GM12878 (cell line): ENCODE measurements at regions not wholly inside any gene's neighbourhood (a gene's known extent, or its start where the extent isn't known, plus 50 kb on each side); places are given as distances from the start of the nearest gene placed in this dataset.

Source experiments
- ATAC-seq: fragments of 200-7000 bp; cut with Tn5 transposase; 3 replicates; pipeline ENCODE4 v1.9.1; 2020; ENCODE audit warnings: mild to moderate bottlenecking, moderate library complexity
- BruUV-seq: library from RNA; stranded (reverse); fragments of 400-500 nt; replicated peaks from 2 replicates; lab custom pipeline; 2021; lab: Mats Ljungman, UMichigan
- CTCF ChIA-PET: fragments of 300-600 bp; sonication (Branson Sonifier 250); formaldehyde crosslinking; extraction: SDS; loops from one replicate; lab custom pipeline; 2021; ENCODE audit warnings: inconsistent platforms; lab: Yijun Ruan, JAX
- POLR2A ChIA-PET: fragments of 350-600 bp; formaldehyde crosslinking; extraction: SDS; loops from one replicate; lab custom pipeline; 2021; ENCODE audit warnings: inconsistent platforms; lab: Charles Lee
- RAD21 ChIA-PET: fragments of 300-600 bp; sonication (Branson Sonifier 250); formaldehyde crosslinking; loops from one replicate; lab custom pipeline; 2023; ENCODE audit warnings: antibody characterized with exemption; ENCODE audit not compliant: unreplicated experiment; lab: Charles Lee
- SMC1A ChIA-PET: fragments of 300-600 bp; sonication (Branson Sonifier 250); formaldehyde crosslinking; loops from one replicate; lab custom pipeline; 2023; ENCODE audit not compliant: unreplicated experiment, uncharacterized antibody; lab: Charles Lee
- DNase-seq: peaks from one replicate; pipeline ENCODE4 v3.0.0-alpha.2; 2011; ENCODE audit warnings: low read depth, low spot score
- FAIRE-seq: peaks from 3 replicates; lab custom pipeline; 2011; peaks lifted over from hg19 to GRCh38; lab: Jason Lieb, UNC
- H2AFZ ChIP-seq: 2 replicates; pipeline ENCODE4 v1.6.0; 2011; ENCODE audit warnings: low read depth, low read length, control low read depth; ENCODE audit not compliant: control insufficient read depth
- H3K27ac ChIP-seq: 2 replicates; pipeline ENCODE4 v1.5.1; 2011; ENCODE audit warnings: control low read depth; ENCODE audit not compliant: control insufficient read depth, insufficient read depth
- H3K27me3 ChIP-seq, 2 experiments: replicated peaks in 1 of 2; 2 replicates each; pipeline versions ENCODE4 v1.6.0 to v1.6.1; 2011; ENCODE audit warnings: low read length in 1 of 2; ENCODE audit not compliant: control insufficient read depth in 2 of 2, insufficient read depth in 2 of 2
- H3K36me3 ChIP-seq, 2 experiments: 2 replicates each; pipeline ENCODE4 v1.5.1; 2011; ENCODE audit warnings: low read length in 1 of 2; ENCODE audit not compliant: control insufficient read depth in 2 of 2, insufficient read depth in 2 of 2
- H3K4me1 ChIP-seq: 2 replicates; pipeline ENCODE4 v1.6.1; 2011; ENCODE audit warnings: mild to moderate bottlenecking, low read length, moderate library complexity, mixed read lengths; ENCODE audit not compliant: control insufficient read depth, insufficient read depth
- H3K4me2 ChIP-seq: 2 replicates; pipeline ENCODE4 v1.6.0; 2011; ENCODE audit warnings: control low read depth; ENCODE audit not compliant: control insufficient read depth, insufficient read depth
- H3K4me3 ChIP-seq: fragments of 200-600 bp; sonication (generic); 2 replicates; pipeline ENCODE4 v1.5.1; 2016
- H3K79me2 ChIP-seq: 2 replicates; pipeline ENCODE4 v1.6.0; 2011; ENCODE audit warnings: low read length; ENCODE audit not compliant: control insufficient read depth, insufficient read depth
- H3K9ac ChIP-seq: 2 replicates; pipeline ENCODE4 v1.8.0; 2011; ENCODE audit warnings: low read length, control low read depth, mixed read lengths; ENCODE audit not compliant: control insufficient read depth, insufficient read depth
- H3K9me3 ChIP-seq: replicated peaks from 3 replicates; pipeline ENCODE4 v1.5.1; 2011; ENCODE audit warnings: mild to moderate bottlenecking, low read length; ENCODE audit not compliant: control insufficient read depth, insufficient read depth
- H4K20me1 ChIP-seq: 2 replicates; pipeline ENCODE4 v1.6.0; 2011; ENCODE audit not compliant: control insufficient read depth, insufficient read depth
- CHD1 ChIP-seq: IDR thresholded peaks from 2 replicates; pipeline ENCODE4 v1.6.1; 2012; ENCODE audit warnings: low read depth, low read length, improper control_type of control experiment
- ETV6 ChIP-seq, 2 experiments: fragments of 450-650 bp in 1 of 2; IDR thresholded peaks in 1 of 2; conservative IDR thresholded peaks in 1 of 2; 2 replicates each; pipeline ENCODE4 v1.6.1; 2014; ENCODE audit warnings: antibody characterized with exemption in 1 of 2, borderline replicate concordance in 1 of 2, low read depth in 1 of 2, mild to moderate bottlenecking in 1 of 2, moderate library complexity in 1 of 2
- FOS ChIP-seq: IDR thresholded peaks from 3 replicates; pipeline ENCODE4 v1.6.1; 2011; ENCODE audit warnings: borderline replicate concordance; ENCODE audit not compliant: insufficient read length; ENCODE audit errors: extremely low read depth
- HCFC1 ChIP-seq: fragments of 150-350 bp; IDR thresholded peaks from 2 replicates; pipeline ENCODE4 v1.6.1; 2014; ENCODE audit warnings: low read length
- KDM1A ChIP-seq: fragments of 200-600 bp; sonication (generic); IDR thresholded peaks from 2 replicates; pipeline ENCODE4 v1.6.1; 2016; ENCODE audit warnings: borderline replicate concordance
- MTA2 ChIP-seq: fragments of 450-650 bp; IDR thresholded peaks from 2 replicates; pipeline ENCODE4 v1.6.1; 2016; ENCODE audit warnings: low read depth, mild to moderate bottlenecking, moderate library complexity
- NFXL1 ChIP-seq: fragments of 450-650 bp; IDR thresholded peaks from 2 replicates; pipeline ENCODE4 v1.6.1; 2017; ENCODE audit warnings: antibody characterized with exemption, mild to moderate bottlenecking, borderline replicate concordance
- NFYA ChIP-seq: IDR thresholded peaks from 2 replicates; pipeline ENCODE4 v1.6.1; 2011; ENCODE audit warnings: low read depth, mild to moderate bottlenecking, low read length, improper control_type of control experiment, borderline replicate concordance
- PAX5 ChIP-seq: IDR thresholded peaks from 2 replicates; pipeline ENCODE4 v1.6.1; 2011; ENCODE audit warnings: low read depth, low read length, borderline replicate concordance
- PBX3 ChIP-seq: IDR thresholded peaks from 2 replicates; pipeline ENCODE4 v1.6.1; 2011; ENCODE audit warnings: mild to moderate bottlenecking, low read depth, low read length, moderate library complexity; ENCODE audit not compliant: insufficient replicate concordance
- POLR2AphosphoS5 ChIP-seq: IDR thresholded peaks from 2 replicates; pipeline ENCODE4 v1.6.1; 2011; ENCODE audit warnings: mild to moderate bottlenecking, low read length, inconsistent platforms
- RELB ChIP-seq: fragments of 450-650 bp; IDR thresholded peaks from 2 replicates; pipeline ENCODE4 v1.6.1; 2017; ENCODE audit warnings: low read depth, mild to moderate bottlenecking, moderate library complexity
- RFX5 ChIP-seq: IDR thresholded peaks from 2 replicates; pipeline ENCODE4 v1.6.1; 2011; ENCODE audit warnings: low read depth, low read length, improper control_type of control experiment
- SREBF2 ChIP-seq: IDR thresholded peaks from 2 replicates; pipeline ENCODE4 v1.6.1; 2012; ENCODE audit warnings: mild to moderate bottlenecking, low read length
- SUPT20H ChIP-seq: IDR thresholded peaks from 2 replicates; pipeline ENCODE4 v1.6.1; 2011; ENCODE audit warnings: low read depth, mild to moderate bottlenecking, low read length, moderate library complexity, borderline replicate concordance; ENCODE audit not compliant: control insufficient read depth
- SUZ12 ChIP-seq: fragments of 200-600 bp; sonication (generic); IDR thresholded peaks from one replicate; pipeline ENCODE4 v1.6.1; 2018; ENCODE audit warnings: antibody characterized with exemption, mild to moderate bottlenecking; ENCODE audit not compliant: unreplicated experiment
- YBX1 ChIP-seq: fragments of 450-650 bp; IDR thresholded peaks from 2 replicates; pipeline ENCODE4 v1.6.1; 2016; ENCODE audit warnings: antibody characterized with exemption
- WGBS: methylation state at CpG from one replicate; pipeline ENCODE4 v1.1.6; 2016; ENCODE audit warnings: low lambda C conversion rate; ENCODE audit not compliant: insufficient replicate concordance, insufficient coverage; ENCODE audit errors: missing lambda C conversion rate; 5-methylcytosine and 5-hydroxymethylcytosine counted together
- in situ Hi-C: fragments of 300-500 bp; cut with MboI; formaldehyde crosslinking; loops from 9 replicates; pipeline ENCODE4 v1.14.3; 2018; ENCODE audit warnings: mixed read lengths
- intact Hi-C: fragments of 100-400 bp; cut with micrococcal nuclease; formaldehyde crosslinking; loops from one replicate; pipeline ENCODE4 v1.14.2; 2022; ENCODE audit not compliant: unreplicated experiment

GRCh38 chr2:107334306-107334705 is 448.3 kb upstream of the ST6GAL2 start:
- H4K20me1 ChIP-seq = no peaks in the 10 kb centered on the region
- H3K9ac ChIP-seq = no peak overlapping the region
- CTCF ChIA-PET = no interaction called here
- no peak for DNase-seq
- no TSS peak for BruUV-seq
- no peak overlapping the region for H2AFZ ChIP-seq
- TF ChIP-seq SUZ12 = no peak
- TF ChIP-seq ETV6 (conservative IDR thresholded peaks at IDR 0.05 in 1 of 2, IDR thresholded peaks at IDR 0.05 in 1 of 2; ENCODE audit: borderline replicate concordance in 1 of 2, low read depth in 1 of 2) = no peak
- no peak for TF ChIP-seq CHD1
- TF ChIP-seq, all 136 proteins: peak for 0
- FAIRE-seq (no peak), ATAC-seq (no peak)
- H3K9me3 ChIP-seq = no peaks in the 10 kb centered on the region
- no peaks in the 10 kb centered on the region for H3K79me2 ChIP-seq
- in situ Hi-C loops (no loop called here), intact Hi-C loops (no loop called here)
- H3K4me3 ChIP-seq = no peak overlapping the region
- ChIA-PET SMC1A (no interaction called here), RAD21 (no interaction called here), POLR2A (no interaction called here)
- no peaks in the 10 kb centered on the region for H3K4me1 ChIP-seq
- WGBS = 17% methylated on average over 2 of the region's 2 CpGs
- H3K27me3 ChIP-seq = no peaks in the 10 kb centered on the region
- no peak overlapping the region for H3K4me2 ChIP-seq
- H3K27ac ChIP-seq = no peak overlapping the region
- H3K36me3 ChIP-seq = no peaks in the 10 kb centered on the region

- Histone ChIP-seq H3K4me1 (no peaks in the 10 kb centered on the region), H3K79me2 (no peaks in the 10 kb centered on the region), H4K20me1 (no peaks in the 10 kb centered on the region), H3K9me3 (no peaks in the 10 kb centered on the region), H3K9ac (no peak overlapping the region), H3K4me2 (no peak overlapping the region), H3K36me3 (no peaks in the 10 kb centered on the region), H2AFZ (no peak overlapping the region), H3K27me3 (no peaks in the 10 kb centered on the region), H3K4me3 (no peak overlapping the region), H3K27ac (no peak overlapping the region)
- FAIRE-seq (no peak), ATAC-seq (no peak), DNase-seq (no peak)
- ChIA-PET SMC1A (no interaction called here), POLR2A (no interaction called here), RAD21 (no interaction called here), CTCF (no interaction called here)
- in situ Hi-C loops = no loop called here
- 45% methylated on average over 2 of the region's 2 CpGs for WGBS
- BruUV-seq = no TSS peak
- intact Hi-C loops = no loop called here
- TF ChIP-seq SREBF2 = no peak
- no peak for TF ChIP-seq FOS
- no peak for TF ChIP-seq RELB
- TF ChIP-seq SUZ12 = no peak
- TF ChIP-seq NFYA = no peak
- no peak for TF ChIP-seq HCFC1
- no peak for TF ChIP-seq MTA2
- TF ChIP-seq YBX1 = no peak
- TF ChIP-seq NFXL1 = no peak
- TF ChIP-seq POLR2AphosphoS5 = no peak
- no peak for TF ChIP-seq PAX5
- no peak for TF ChIP-seq PBX3
- TF ChIP-seq KDM1A = no peak
- no peak for TF ChIP-seq RFX5
- TF ChIP-seq SUPT20H = no peak
Observed at GRCh38 chr2:107336526-107336925, 450.6 kb upstream of the ST6GAL2 start.
